ENCODE measurements at regions not wholly inside any gene's neighbourhood (a gene's known extent, or its start where the extent isn't known, plus 50 kb on each side); places are given as distances from the start of the nearest gene placed in this dataset.

- TF ChIP-seq EZH2 (IDR thresholded peaks at IDR 0.05; ENCODE audit: borderline replicate concordance, control insufficient read depth, low read depth, low read length) (no peak), KAT2A (conservative IDR thresholded peaks at IDR 0.05; ENCODE audit: control insufficient read depth, low read depth, low read length) (no peak), CREB1 (IDR thresholded peaks at IDR 0.05; ENCODE audit: low read depth) (no peak), CBX3 (IDR thresholded peaks at IDR 0.05; ENCODE audit: borderline replicate concordance, low read depth) (no peak), SRF (IDR thresholded peaks at IDR 0.05; ENCODE audit: low read depth in 2 of 2, low read length in 2 of 2) (no peak), TARDBP (IDR thresholded peaks at IDR 0.05; ENCODE audit: borderline replicate concordance) (no peak), CTCF (IDR thresholded peaks at IDR 0.05 in 2 of 3, conservative IDR thresholded peaks at IDR 0.05 in 1 of 3; ENCODE audit: control insufficient read depth in 2 of 3, extremely low read depth in 1 of 3, insufficient read depth in 1 of 3, low read depth in 3 of 3, low read length in 3 of 3) (no peak), RAD21 (IDR thresholded peaks at IDR 0.05; ENCODE audit: insufficient read depth, low read depth, low read length) (no peak), NBN (IDR thresholded peaks at IDR 0.05) (no peak), SIN3A (IDR thresholded peaks at IDR 0.05; ENCODE audit: low read depth, low read length) (no peak), ZNF274 (IDR thresholded peaks at IDR 0.05; ENCODE audit: insufficient read depth, insufficient read length) (no peak), MEF2A (IDR thresholded peaks at IDR 0.05; ENCODE audit: insufficient read depth, low read depth, low read length) (no peak), FOXM1 (IDR thresholded peaks at IDR 0.05; ENCODE audit: low read depth, low read length) (no peak)
Observed at GRCh38 chr20:54843431-54843830, 368.0 kb downstream of the DOK5 start.

Data from GM12878 (cell line).